G401 (cell line): ENCODE measurements at regions not wholly inside any gene's neighbourhood (a gene's known extent, or its start where the extent isn't known, plus 50 kb on each side); places are given as distances from the start of the nearest gene placed in this dataset.
"Not testable (repeated sequence)": the region's sequence is repeated elsewhere in the genome, so short reads cannot be mapped to it uniquely, and the experiment has no call there.

Experiments
- DNase-seq: peaks from one replicate; pipeline ENCODE4 v3.0.0-alpha.2; 2015; ENCODE audit warnings: low spot score
- in situ Hi-C: cut with HindIII; loops from 2 replicates; pipeline ENCODE4 v1.10.0; 2016; ENCODE audit warnings: low sequenced_read_pairs, mixed read lengths

GRCh38 chr2:122315306-122315705 lies 559.9 kb downstream of the TSN start:
- no peak for DNase-seq
- in situ Hi-C loops: no loop called here

DNA sequence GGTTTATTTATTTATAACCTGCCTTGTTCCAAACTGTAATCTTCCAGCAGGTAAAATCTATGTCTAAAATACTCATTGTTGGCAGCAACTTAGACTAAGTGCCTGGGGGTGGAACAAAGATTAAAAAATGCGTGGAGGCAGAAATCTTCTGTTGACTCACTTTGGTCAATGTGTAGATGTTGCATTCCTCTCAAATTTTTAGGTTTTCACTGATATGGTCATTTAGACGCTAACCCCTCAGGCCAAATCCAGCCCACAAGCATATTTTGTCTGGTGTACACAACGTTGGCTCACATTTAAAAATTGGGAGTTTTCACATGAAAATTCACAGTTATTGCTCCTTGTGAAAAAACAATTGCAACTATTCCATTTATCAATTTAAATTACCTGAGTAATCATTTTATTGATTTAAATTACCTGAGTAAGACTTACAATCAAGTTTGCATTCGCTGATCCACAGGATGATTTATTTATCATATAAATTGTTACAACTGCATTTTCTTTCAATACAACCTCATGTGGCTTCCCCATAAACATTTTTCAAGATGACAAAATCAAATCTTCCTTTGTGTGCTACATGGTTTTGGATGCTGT lies 564.2 kb downstream of the TSN start:
- in situ Hi-C loops: no loop called here
- no peak for DNase-seq

DNA sequence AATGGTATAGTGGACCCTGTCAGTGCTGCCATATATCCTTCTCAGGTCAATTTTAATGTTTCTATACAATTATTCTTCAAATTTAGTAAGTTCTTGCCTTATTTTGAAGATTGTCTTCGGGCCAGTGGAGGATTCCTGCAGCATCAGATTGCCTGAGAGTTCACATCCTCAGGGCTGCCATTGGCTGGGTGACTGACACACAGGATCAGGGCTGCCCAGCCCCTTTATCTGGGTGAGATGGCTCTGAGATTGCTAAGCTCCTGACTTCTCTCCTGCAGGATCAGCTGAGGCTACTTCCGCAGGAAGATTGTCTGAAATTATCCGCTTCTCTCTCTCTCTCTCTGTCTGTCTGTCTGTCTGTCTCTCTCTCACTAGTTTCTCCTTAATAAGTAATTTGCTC lies 567.4 kb downstream of the TSN start:
- no peak for DNase-seq
- in situ Hi-C loops: no loop called here

DNA sequence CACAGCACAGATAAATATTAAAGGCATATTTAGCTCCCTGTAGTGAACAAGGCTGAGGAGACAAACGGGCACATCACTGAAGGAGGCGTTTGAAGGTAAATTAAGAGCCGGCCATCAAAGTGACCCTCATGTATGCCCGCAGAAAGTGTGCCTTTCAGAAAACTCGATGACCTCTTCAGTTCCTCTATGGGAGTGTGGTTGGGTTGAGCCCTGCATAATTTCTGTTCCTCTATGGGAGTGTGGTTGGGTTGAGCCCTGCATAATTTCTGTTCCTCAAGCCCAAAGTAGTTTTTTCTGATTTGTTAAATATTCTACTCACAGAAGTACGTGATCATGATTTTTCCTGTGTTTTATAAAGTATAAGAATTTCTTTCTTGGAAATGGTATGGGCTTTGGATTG lies 568.5 kb downstream of the TSN start:
- DNase-seq: no peak
- in situ Hi-C loops: no loop called here

DNA sequence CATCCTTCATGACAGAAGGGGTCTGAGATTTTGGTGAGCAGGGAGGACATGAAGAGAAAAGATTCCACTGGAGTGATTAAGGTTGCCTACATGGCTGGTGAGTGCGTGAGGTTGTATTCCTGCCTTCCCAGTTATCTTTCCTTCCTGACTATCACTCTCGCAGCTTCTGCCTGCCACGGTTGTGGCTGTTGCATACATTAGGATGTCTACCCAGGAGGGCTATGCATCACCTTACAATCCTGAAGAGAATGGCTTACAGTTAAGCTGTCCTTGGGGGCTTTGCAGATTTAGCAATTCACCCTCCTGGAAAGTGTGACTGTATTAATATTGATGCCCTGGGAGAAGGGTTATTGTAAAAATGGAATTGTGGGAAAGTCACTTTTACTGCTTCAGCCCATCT lies 571.0 kb downstream of the TSN start:
- in situ Hi-C loops: no loop called here
- DNase-seq: no peak

GRCh38 chr2:122328816-122329215 lies 573.4 kb downstream of the TSN start:
- in situ Hi-C loops: no loop called here
- DNase-seq: no peak

DNA sequence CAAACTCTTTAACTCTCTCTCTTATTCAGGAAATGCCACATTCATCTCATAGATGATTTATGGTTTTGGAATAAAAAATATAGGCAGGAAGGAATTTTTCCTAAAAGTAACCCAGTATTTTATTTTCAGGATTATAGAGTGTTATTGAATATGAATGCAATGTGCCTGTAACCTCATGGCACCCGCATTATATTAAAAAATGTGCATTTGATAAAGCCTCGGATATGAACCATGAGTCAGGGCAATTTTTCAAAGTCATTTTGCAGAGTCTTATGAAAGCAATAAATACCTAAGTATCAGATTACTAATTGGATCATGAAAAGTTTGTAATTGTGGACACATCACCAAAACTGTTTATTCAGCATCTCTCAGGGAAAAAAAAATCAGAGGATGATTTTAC lies 573.8 kb downstream of the TSN start:
- in situ Hi-C loops: no loop called here
- DNase-seq: no peak

DNA sequence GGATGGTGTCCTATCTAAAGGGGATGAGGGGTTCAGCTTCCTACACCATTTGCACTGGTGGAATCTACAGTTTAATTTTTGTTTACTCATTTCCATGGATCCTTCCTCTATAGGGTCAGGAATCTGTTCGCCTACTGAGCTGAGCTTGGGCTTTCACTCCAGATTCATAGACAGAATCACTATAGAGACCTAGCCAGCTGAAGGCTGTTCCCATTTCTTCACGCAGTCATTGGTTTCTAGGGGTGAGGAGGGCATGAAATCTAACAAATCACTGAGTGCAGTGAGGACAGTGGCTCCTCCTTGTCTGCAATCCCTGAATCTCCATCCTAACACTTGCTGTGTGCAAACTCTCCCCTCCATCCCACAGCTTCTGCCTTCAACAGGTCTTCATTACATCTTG lies 578.5 kb downstream of the TSN start:
- in situ Hi-C loops: no loop called here
- no peak for DNase-seq

- DNase-seq: no peak
Observed at GRCh38 chr2:122338000-122338399, 582.5 kb downstream of the TSN start.

GRCh38 chr2:122340246-122340645 lies 584.8 kb downstream of the TSN start:
- in situ Hi-C loops: no loop called here
- DNase-seq: no peak

More at GRCh38 chr2:122338000-122338399, 582.5 kb downstream of the TSN start:
- in situ Hi-C loops: no loop called here

GRCh38 chr2:122341007-122341406 lies 585.6 kb downstream of the TSN start:
- in situ Hi-C loops: no loop called here
- DNase-seq: no peak

GRCh38 chr2:122352151-122352550 lies 596.7 kb downstream of the TSN start:
- in situ Hi-C loops, DNase-seq: not testable (repeated sequence)

DNA sequence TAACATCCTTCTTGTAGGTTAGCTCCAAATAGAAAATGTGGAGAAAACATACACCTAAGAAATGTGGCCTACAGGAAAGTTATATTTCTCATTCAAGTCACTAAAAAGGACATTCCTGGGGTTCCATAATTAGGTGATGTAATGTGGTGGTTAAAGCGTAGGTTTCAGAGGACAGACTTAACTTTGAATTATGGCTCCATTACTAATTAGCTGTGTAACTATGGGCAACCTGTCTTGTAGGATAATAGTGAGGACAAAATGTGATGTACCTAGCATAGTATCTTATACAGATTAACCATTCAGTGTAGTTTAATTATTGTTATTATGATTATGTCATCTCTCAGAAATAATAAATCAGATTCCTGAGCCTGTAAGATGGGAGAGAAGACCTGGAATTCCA lies 602.5 kb downstream of the TSN start:
- in situ Hi-C loops: no loop called here
- no peak for DNase-seq

- in situ Hi-C loops: no loop called here
- DNase-seq: no peak
Observed at GRCh38 chr2:122358729-122359128, 603.3 kb downstream of the TSN start.

- DNase-seq: no peak
- in situ Hi-C loops: no loop called here
Observed at GRCh38 chr2:122363885-122364284, 608.4 kb downstream of the TSN start.

DNA sequence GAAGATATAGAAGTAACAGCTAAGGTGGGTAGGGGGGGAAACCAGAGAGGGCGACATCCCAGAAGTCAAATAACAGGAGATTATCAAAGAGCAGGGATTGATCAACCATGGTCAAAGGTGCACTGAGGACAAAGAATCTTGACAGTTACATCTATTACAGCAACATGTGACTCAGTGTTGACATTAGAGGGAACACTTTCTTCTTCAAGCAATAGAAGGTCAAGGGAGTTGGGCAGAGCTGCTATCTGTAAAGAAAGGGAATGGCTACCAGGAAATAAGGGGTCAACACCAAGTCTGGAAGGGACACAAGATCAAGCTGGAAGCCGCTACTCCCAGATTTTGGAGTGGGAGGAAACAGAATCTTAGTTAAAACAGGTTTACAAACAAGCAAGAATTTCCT lies 611.0 kb downstream of the TSN start:
- in situ Hi-C loops: no loop called here
- DNase-seq: no peak

- in situ Hi-C loops: no loop called here
- DNase-seq: no peak
Observed at GRCh38 chr2:122366969-122367645, 611.7 kb downstream of the TSN start.

DNA sequence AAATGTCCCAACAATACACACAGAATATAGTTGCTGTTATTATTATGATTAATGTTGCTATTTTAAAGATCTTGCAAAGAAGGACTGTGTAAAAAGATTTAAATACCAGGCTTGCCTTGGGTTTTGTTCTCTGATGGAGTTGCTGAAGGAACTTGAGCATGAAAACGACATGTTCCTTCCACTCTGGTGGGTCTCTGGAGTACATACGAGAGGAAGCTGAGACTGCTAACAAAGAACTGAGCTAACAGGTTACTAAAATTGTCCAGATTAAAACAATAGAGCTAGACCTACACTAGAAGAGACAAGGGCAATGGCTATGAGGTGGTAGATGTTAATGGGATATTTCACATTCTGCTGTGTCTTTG lies 612.2 kb downstream of the TSN start:
- no peak for DNase-seq
- in situ Hi-C loops: no loop called here

GRCh38 chr2:122368576-122369243 lies 613.3 kb downstream of the TSN start:
- no peak for DNase-seq
- in situ Hi-C loops: no loop called here

DNA sequence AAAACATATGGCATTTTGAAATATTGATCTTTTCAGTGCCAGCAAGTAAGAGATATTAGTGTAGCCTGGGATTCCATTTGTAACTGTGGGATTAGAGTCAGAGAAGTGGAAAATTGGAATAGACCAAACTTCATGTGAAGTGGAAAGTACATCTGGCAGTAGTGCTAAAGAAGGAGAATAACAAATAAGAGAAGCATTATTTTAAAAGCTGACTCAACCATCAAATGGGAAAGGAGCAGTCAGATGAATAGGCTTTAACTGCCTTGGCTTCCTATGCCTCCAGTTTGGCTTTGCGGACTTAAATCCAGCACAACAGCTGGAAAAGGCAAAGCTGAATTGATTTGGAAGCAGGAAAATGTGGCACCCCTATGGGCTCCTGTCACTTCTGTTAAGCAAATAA lies 623.1 kb downstream of the TSN start:
- in situ Hi-C loops: no loop called here
- no peak for DNase-seq

- in situ Hi-C loops: no loop called here
- no peak for DNase-seq
Observed at GRCh38 chr2:122384768-122385333, 629.4 kb downstream of the TSN start.
